ENCODE measurements at regions not wholly inside any gene's neighbourhood (a gene's known extent, or its start where the extent isn't known, plus 50 kb on each side); places are given as distances from the start of the nearest gene placed in this dataset.

DNA sequence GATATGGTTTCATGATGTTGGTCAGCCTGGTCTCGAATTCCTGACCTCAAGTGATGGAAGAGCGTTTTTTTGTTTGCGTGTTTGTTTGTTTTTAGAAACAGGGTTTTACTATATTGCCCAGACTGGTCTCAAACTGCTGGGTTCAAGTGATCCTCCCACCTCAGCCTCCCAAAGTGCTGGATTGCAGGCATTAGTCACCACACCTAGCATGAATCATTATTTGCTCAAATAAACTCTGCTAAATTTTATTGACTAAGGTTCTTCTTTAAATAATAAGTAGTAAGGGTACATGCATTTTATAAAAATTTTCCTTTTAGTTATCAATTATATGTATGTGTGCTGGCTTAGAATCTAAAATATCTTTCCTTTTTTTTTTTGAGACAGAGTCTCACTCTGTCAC, 52.9 kb downstream of the ZBTB9 start:
- no peak for DNase-seq (ENCODE audit: low read depth in 4 of 4, low spot score in 3 of 4)

DNA sequence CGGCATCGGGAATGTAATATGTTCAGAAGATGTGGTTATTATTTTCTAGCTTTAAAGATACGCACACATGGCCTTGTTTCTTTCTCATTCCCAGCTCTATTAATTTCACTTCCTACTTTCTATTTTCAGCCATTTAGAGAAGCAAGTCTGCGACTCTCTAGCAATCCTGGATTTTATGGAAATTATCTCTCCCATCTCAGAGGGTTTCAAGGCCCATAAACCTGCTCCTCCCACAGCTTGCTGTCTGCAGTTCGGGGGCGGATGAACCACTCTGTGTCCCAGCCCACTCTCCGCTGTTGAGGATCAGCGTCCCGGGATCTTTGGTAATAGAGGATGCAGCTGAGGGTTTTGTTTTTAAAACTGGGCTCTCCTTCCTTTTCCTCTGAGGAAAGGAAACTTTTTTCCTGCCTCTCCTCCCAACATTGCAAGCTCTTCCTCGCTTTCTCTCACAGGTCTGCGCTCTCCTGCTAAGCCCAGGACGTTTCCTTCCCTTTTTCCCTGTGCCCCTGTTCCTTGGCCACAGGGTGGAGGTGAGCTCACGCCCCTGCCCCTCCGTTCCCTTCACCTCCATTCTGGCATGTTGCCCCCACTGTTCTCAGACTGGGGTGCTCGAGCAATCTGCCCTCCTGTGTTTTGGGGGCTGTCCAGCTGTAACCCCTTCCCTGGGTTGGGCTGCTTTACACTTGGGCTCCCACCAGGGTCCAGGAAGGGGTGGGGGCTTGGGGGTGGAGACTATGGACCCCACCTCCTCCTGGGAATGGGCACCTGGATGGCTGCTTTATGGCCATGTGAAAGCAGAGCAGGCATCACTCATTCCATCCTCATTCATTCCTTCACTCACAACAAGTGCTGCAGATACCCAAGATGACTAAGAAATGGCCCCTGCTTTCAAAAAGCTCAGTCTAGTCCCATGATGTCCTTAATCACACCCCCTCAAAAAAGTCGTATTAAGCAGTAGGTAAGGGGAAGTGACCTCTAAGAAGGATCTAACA, 54.9 kb downstream of the ZBTB9 start:
- peak in 1 of 4 donors; percentile 22 for DNase-seq (ENCODE audit: low read depth in 4 of 4, low spot score in 3 of 4)

DNA sequence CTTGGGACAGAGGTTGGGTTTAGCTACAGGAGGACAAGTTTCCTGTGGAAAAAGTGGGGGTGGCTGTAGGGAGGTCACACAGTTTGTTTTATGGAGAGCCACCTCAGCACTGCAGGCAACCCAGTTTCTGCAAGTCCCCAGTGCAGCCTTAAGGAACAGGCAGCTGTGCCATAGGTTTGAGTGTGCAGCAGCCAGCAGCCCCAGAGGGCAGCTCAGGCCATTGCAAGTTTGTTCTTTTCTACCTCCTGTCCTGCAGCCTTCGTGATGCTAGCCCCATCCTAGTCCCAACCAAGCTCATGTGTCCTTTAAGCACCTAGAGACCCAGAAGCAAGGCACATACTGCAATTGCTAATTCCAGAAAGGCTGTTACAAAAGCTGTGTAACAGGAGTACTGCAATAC, 58.8 kb downstream of the ZBTB9 start:
- no peak for DNase-seq (ENCODE audit: low read depth in 4 of 4, low spot score in 3 of 4)

DNA sequence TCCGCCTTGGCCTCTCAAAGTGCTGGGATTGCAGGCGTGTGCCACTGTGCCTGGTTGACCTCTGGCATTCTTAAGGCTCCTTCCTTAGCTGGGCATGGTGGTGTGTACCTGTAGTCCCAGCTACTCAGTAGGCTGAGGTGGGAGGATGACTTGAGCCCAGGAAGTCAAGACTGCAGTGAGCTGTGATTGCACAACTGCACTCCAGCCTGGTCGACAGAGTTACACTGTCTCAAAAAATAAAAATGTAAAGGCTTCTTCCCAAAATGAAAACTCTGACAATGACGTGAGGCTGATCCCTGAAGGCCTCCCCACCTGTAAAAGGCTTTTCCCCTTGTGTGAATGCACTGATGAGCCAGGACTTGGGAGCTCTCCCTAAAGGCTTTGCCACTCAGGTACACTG, 62.4 kb downstream of the ZBTB9 start:
- no peak for DNase-seq (ENCODE audit: low read depth in 4 of 4, low spot score in 3 of 4)

GRCh38 chr6:33520636-33521488, 59.2 kb downstream of the BAK1 start:
- DNase-seq (ENCODE audit: low read depth in 4 of 4, low spot score in 3 of 4): peak in 1 of 4 donors; percentile 8

DNA sequence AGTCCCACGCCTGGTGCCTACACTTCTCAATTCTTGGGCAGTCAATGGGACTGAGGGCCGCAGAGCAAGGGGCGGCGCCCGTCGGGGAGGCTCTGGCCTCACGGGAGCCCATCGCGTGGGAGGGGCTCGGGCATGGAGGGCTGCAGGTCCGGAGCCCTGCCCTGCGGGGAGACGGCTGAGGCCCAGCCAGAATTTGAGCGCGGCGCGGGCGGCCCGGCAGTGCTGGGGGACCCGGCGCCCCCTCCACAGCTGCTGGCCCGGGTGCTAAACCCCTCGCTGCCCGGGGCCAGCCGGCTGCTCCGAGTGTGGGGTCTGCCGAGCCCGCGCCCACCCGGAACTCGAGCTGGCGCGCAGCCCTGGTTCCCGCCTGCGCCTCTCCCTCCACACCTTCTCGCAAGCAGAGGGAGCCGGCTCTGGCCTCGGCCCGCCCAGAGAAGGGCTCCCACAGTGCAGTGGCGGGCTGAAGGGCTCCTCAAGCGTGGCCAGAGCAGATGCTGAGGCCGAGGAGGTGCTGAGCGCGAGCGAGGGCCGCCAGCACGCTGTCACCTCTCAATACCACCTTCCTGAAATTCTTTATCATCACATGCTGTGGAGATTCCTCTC, 58.5 kb downstream of the BAK1 start:
- no peak for DNase-seq (ENCODE audit: low read depth in 4 of 4, low spot score in 3 of 4)

Data from left renal pelvis (tissue), 4 donors.